Stimulated activated naive CD4-positive, alpha-beta T cell treated with Interleukin-2 at 50 U/mL for 16 hours (primary cell): ENCODE measurements at regions not wholly inside any gene's neighbourhood (a gene's known extent, or its start where the extent isn't known, plus 50 kb on each side); places are given as distances from the start of the nearest gene placed in this dataset.
"Not testable (repeated sequence)": the region's sequence is repeated elsewhere in the genome, so short reads cannot be mapped to it uniquely, and the experiment has no call there.

ENCODE experiments used
- DNase-seq: peaks from one replicate; lab custom pipeline; 2025; lab: John Stamatoyannopoulos, UW

DNA sequence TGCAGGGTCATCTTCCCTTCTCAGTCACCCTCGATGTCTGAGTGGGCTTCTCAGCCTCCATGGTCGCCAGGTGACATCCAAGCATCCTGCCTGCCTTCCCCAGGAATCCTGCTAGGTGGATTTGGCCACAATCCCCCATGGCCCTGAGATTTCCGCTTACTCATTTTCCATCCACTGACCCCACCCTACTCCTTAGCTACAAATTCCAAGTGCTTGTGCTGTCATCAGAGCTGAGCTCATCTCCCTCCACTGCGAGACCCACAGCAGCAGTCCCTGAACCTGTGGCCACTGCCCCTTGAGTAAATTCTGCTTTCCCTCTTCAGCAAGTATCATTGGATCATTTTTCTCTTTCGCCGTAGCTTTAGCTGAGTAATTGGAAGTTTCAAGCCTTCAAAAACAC lies 90.5 kb upstream of the ANKRD10 start:
- DNase-seq = no peak

DNA sequence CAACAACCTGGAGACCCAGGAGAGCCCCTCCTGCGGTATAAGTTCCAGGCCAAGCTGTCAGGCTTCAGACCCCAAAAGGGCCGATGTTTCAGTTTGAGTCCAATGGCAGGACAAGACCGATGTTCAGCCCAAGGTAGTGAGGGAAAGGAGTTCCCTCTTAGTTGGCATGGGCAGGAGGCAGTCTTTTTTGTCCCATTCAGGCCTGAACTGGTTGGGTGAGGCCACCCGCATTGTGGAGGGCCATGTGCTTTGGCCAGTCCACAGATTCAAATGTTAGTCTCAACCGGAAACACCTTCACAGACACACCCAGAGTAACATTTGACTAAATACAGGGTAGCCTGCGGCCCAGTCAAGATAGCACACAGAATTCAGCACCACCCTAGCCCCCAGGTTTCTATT lies 89.6 kb upstream of the ANKRD10 start:
- DNase-seq = no peak

DNA sequence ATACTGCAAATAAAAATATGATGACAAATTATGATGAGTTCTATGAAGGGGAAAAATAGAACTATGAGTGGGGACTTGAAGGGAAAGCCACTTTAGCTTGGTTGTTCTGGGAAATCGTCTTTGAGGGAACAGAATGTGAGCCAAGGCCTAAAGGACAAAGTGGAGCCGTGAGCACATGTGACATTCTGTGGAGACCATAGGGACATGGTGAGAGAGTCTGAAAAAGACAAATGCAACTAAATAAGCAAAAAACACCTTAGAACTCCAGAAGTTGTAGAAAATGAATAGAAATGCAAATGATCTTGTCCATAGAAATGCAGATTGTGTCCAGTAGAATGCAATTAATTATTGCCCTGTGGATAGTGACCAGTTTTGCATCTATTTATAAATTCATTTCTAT lies 86.8 kb upstream of the ANKRD10 start:
- no peak for DNase-seq

DNA sequence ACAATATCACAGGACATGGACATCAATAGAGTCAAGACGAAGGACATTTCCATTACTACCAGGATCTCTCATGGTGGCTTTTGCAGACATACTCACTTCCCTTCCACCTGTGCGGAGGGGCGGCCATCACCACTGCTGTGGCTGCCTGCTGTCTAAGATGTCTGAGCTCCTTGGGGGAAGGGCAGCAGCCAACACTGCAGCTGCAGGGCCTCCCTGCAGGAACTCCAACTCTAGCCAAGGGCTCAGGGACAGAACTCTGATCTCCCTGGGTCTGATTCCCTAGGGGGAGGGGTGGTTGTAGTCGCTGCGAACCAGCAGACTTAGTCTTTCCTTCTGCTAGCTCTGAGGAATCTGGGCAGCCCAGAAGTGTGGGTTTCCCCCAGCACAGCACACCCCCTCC lies 78.9 kb upstream of the ANKRD10 start:
- DNase-seq = no peak

DNA sequence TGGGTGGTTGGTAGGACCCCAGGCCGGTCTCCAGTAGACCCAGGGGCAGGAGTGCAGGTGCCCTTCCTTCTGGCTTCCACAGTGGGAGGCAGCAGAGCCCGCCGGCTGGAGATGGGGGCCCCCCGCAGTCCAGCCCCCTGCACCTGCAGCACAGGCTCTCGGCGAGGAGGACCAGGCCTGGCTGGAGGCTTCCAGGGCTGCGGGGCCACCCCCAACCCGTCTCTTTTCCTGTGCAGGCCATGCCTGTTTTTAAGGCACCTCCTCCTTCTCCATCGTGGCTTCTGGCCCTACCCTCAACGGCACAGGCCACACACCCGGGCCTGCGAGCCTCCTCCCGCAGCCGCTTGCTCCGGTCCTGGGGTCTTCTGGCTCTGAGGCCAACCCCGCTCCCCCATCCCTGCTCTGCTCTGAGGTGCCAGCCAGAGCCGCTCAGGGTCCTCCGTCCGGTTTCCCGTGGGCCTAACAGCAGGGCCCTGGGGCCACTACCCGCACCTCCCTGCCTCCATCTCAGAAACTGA lies 77.2 kb upstream of the ANKRD10 start:
- DNase-seq = no peak

DNA sequence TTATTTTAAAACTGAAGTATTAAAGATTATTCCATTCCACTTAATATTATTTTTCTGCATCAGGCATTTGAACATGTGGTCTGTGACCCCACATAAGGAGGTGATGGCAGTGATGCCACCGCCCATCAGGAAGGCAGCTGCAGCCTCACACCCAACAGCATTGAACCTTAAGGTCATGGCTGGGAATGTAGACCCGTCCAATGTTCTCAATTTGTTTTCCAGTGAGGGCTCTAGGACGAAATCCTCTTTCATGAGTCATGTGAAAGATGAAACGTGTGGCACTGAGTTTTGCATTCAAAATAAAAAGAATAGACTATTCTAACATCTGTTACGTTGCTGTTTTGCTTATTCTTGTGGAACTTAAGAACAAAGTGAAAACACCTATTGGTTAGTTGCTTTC lies 74.5 kb upstream of the ANKRD10 start:
- no peak for DNase-seq

DNA sequence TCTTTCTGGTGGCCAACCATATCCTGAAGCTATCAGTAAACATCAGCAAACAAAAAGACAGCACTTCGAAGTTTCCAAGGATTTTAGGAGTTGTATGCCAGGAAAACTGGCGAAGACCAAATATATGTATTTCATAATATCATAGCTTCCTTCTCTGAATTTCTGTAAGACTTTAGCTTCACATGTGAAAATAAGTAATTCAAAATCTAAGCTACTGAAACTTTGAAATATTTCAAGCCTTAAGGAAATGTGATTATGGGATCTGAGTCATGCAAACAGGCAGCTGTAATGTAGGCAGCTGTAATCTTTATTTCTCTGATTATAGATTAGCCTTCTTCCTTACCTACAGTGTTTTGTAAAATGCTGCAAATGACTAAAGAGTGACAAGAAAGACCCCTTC lies 70.7 kb upstream of the ANKRD10 start:
- DNase-seq = no peak

DNA sequence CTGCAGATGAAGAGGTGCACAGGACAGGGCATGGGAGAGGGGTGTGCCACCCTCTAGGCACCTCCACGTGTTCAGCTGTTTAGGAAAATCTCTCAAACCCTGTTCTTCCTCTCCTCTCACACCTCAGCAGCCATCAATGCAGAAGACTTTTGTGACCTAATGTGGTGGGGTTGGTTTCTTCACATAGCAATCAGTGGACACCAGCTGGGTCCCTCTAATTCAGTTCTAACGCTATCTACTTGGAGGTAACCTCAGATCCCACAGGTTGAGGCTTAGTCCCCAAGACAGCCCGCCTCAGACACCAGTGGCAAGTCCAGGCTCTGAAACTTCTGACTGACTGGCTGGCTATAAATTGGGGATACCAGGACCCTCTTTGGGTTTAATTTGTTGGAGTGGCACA lies 69.9 kb upstream of the ANKRD10 start:
- no peak for DNase-seq

DNA sequence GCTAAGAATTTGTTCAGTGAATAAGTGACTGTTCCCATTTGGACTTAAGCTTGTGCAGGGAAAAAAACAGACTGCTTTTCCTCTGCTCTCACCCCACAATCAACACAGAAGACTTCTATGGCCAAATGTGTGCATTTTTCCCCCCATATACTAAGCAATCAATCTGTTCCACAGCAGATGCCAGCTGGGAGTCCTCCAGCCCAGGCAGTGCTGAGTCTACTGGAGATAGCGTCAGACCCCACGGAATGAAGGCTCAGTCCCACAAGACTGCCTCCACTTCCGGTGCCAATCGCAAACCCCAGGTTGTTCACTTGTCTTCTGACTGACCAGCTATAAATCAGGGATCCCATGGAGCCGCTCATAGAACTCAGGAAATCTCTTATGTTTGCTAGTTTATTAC lies 69.5 kb upstream of the ANKRD10 start:
- DNase-seq = no peak

DNA sequence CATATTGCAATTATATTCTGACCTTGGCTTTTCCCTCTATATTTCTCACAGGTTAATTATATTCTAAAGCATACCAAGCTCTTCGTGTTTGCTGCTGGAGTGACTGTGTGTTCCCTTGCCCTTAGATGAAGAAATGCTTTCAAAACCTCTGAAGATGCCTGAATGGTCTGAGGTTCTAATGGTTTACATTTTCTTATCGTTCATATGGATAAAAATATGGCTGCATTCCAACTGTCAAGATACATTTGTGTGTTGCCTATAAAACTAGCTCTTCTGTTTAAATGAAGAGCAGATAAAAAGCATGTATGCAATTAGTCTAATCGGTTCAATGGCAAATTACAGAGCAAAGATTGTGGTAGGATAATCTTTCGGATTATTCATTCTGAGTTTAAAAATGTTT lies 68.4 kb upstream of the ANKRD10 start:
- DNase-seq = no peak

DNA sequence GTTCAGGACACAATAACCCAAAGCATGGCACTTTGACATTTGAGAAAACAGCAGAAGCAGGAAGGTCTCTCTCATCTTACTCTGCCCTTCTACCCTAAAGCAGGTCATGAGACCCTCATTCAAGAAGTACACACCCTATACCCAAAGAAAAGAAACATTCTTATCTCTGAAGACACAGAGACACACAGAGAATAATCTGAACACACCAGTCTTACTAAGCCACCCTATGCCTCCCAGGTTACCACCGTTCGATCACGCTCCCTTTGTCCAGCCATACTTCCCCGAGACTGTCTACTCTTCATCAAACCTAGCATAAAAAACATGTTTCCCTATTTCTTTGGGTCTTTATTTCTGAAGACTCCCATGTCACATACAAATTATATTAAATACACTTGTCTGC lies 66.5 kb upstream of the ANKRD10 start:
- no peak for DNase-seq

DNA sequence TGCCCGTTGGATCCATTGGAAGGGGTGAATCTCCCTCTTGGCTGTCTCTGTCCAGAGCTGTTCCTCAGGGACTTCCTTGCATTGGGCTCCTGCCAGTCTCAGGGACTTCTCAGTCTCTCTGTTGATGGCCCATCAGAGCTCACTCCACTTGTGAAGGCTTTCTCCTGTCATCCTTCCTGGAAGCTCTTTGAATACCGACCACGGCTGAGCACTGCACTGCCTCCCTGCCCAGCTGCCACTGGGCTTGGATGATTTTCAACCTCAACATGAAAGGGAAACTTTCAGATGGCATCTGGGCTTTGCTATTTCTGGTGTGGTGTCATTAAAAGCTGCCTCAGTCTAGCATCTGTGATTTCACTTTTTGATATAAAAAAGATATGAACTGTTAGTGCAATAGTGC lies 66.1 kb upstream of the ANKRD10 start:
- DNase-seq = no peak

DNA sequence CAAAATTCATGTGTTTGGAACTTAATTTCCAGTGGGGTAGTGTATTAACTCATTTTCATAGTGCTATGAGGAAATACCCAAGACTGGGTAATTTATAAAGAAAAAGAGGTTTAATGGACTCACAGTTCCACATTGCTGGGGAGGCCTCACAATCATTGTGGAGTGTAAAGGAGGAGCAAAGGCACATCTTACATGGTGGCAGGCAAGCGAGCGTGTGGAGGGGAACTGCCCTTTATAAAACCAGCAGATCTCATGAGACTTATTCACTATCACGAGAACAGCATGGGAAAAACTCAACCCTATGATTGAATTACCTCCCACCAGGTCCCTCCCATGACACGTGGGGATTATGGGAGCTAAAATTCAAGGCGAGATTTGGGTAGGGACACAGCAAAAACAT lies 64.3 kb upstream of the ANKRD10 start:
- DNase-seq = not testable (repeated sequence)

DNA sequence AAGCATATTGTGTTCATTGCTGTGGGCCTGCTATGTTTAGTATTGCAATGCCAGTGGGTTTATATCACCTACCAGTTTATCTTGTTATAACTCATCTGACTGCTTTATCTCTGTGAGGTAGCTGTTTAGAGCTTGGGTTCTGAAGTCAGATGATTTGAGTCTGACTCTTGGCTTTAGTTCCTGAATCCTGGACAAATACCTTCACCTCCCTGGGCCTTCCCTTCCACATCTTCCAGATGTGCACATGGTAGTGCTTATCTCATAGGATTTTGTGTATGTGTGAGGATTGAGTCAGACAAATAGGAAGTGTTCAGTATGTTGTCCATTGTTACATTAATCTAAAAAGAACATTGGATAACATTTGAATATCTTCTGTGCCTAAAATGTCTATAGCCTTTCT lies 63.5 kb upstream of the ANKRD10 start:
- no peak for DNase-seq

DNA sequence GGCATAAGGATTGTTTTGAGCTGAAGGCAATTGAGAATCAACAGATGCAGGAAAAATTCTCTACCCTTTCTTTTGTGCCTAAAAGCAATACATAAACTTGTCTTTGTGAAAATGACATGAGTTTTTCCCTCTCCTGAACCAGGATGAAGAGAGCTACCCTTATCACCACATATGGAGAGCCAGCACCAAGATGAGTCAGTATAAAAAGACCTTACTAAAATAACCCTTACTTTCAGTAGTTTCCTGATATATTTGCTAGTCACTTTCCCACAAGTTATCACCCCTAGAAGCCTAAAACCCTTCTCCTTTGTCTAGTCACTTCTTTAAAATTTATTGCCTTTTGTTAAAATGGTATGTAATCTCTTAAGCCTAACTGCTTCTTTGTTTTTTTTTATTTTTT lies 61.9 kb upstream of the ANKRD10 start:
- no peak for DNase-seq

DNA sequence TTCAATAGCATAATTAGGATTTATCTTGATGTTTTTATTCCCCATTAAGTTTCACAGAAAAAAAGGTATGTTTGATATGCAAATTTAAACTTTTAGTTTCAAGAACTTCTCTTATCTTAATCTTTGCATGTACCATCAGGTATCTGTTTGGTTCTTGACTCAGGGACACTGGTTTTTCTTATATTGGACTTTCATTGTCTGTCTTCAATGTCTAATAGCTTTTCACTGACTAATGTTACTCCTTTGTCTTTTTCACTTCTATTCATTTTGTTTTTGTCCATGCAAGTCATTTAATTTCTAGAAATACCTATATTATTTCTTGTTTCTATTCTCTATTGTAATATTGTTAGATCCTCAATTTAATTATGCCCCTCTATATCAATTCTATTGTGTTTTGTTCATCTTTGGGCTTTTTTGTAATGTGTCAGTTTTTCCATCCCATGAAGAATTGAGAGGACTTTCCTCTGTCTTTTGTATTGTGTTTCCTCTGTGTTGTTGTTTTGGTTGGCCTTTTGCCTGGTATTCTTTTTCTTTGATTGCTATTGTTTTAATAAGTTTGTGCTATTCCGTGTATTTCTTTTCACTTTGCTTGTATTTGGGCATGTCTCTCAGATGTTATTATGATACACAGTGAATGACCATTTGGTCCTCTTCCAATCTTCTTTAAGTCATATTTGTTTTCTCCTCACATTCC lies 58.3 kb upstream of the ANKRD10 start:
- no peak for DNase-seq

DNA sequence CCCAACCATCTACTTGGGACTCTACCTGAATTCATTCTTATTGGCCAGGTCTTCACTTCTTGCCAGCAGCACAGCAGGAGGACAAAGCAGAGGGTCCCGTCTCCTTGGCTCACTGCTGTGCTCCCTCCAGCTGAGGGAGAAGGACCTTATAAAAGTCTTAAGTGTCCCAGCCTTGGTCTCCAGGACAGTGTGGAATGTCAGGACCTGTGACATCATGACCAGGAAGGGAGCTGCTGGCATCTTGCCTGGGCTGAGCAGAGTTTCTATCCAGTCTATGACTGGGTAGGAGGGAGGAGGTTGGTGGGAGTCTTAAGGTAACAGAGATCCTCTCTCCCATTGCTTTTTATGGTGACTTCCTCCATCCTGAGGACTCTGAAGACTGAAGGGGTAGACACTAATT lies 56.6 kb upstream of the ANKRD10 start:
- DNase-seq = no peak

DNA sequence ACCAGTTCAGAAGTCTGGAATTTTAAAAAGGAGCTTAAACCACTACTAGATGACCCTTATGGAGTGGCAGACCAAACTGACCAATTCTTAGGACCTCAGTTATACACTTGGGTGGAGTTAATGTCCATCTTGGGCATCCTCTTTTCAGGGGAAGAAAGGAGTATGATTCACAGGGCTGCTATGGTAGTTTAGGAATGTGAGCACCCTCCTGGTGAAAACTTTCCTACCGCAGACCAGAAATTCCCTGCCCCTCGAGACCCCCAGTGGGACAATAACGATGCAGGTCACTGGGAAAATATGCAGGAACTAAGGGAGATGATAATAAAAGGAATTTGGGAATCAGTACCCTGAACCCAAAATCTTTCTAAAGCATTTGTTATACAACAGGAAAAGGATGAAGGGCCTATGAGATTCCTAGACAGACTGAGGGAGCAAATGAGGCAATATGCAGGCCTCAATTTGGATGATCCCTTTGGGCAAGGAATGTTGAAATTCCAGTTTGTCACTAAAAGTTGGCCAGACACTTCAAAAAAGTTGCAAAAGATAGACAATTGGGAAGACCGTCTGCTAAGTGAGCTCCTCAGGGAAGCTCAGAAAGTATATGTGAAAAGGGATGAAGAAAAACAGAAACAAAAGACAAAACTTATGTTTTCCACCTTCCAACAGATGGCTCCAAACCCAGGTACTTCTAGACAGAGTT lies 52.4 kb upstream of the ANKRD10 start:
- DNase-seq = not testable (repeated sequence)

DNA sequence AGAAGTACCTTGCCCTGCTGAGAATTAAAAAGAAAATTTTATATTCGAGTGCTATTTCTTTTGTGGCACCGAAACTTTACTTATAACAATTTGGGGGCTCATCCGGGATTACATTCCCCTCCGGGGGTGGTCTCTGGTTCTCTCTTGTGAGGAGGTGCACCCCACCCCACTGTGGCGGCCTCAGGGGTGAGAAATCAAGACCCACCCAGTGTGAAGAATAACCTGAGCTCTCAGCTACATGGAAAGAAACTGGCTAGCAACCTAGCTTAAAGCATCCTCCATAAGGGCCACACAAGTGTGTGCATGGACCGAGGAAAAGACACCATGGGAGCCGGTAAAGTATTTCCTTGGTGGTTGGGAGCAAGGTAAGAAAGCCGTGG lies 50.9 kb upstream of the ANKRD10 start:
- DNase-seq = no peak

DNA sequence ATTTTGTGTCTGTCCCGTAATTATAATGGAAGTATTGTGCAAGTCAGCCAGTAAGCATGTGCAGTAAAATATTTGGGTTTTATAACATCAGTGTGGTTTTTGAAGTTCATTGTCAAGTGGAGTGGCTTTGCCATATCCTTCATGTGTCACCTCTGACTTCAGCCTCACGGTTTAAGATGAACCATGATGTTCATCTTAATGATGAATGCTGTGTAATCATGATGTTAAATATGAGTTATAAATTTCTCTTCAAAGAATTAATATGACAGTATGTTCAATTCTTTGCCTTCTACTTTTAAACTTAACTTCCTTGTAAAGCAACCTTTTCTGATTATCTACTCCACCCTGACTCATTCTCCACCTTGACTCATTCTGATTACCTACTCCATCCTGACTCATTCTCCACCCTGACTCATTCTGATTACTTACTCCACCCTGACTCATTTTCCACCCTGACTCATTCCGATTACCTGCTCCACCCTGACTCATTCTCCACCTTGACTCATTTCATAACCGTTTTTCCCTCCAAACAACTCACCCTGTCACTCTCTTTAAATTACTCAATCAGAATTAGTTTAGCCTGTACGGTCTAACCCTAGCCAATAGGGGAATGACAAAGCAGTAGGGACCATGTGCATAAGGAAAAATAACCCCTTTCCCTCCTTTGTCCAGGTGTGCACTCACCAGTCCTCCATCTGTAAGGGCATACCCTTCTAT lies 50.3 kb upstream of the ANKRD10 start:
- DNase-seq = peak; percentile 8
